ENCODE measurements at regions not wholly inside any gene's neighbourhood (a gene's known extent, or its start where the extent isn't known, plus 50 kb on each side); places are given as distances from the start of the nearest gene placed in this dataset.

DNA sequence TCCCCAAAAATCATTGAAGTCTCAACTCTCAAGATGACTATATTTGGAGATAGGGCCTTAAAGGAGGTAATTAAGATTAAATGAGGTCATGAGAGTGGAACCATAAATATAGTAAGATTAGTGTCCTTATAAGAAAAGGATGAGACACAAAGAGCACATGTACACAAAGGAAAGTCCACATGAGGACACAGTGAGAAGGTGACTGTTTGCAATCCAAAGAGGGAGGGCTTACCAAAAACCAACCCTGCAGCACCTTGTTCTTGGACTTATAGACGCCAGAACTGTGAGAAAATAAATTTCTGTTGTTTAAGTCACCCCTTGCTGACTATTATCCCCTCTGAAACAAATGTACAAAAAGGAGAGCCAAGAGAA is 150.4 kb upstream of the SMLR1 start:
- no peaks in the 10 kb centered on the region for H3K9me3 ChIP-seq (replicated peaks; ENCODE audit: control insufficient read depth, insufficient read depth, low read length)
- TF ChIP-seq POLR2AphosphoS5 (IDR thresholded peaks at IDR 0.05; ENCODE audit: insufficient read depth, low read depth, low read length), result no peak
- TF ChIP-seq EZH2 (IDR thresholded peaks at IDR 0.05; ENCODE audit: borderline replicate concordance, low read depth, low read length, severe bottlenecking), result no peak
- TF ChIP-seq, protein P1, sequence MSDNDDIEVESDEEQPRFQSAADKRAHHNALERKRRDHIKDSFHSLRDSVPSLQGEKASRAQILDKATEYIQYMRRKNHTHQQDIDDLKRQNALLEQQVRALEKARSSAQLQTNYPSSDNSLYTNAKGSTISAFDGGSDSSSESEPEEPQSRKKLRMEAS (IDR thresholded peaks at IDR 0.05; ENCODE audit: insufficient read depth, insufficient read length), result no peak
- TF ChIP-seq JUN (IDR thresholded peaks at IDR 0.05; ENCODE audit: borderline replicate concordance, insufficient read depth, insufficient read length, low read depth), result no peak
- no peak for TF ChIP-seq POLR2A (IDR thresholded peaks at IDR 0.05; ENCODE audit: low read depth, low read length)
- TF ChIP-seq MYC (IDR thresholded peaks at IDR 0.05; ENCODE audit: low read depth, low read length), result no peak
- no peak for TF ChIP-seq GATA2 (IDR thresholded peaks at IDR 0.05; ENCODE audit: insufficient read depth, insufficient read length, low read depth, low read length)
- TF ChIP-seq, protein P2, sequence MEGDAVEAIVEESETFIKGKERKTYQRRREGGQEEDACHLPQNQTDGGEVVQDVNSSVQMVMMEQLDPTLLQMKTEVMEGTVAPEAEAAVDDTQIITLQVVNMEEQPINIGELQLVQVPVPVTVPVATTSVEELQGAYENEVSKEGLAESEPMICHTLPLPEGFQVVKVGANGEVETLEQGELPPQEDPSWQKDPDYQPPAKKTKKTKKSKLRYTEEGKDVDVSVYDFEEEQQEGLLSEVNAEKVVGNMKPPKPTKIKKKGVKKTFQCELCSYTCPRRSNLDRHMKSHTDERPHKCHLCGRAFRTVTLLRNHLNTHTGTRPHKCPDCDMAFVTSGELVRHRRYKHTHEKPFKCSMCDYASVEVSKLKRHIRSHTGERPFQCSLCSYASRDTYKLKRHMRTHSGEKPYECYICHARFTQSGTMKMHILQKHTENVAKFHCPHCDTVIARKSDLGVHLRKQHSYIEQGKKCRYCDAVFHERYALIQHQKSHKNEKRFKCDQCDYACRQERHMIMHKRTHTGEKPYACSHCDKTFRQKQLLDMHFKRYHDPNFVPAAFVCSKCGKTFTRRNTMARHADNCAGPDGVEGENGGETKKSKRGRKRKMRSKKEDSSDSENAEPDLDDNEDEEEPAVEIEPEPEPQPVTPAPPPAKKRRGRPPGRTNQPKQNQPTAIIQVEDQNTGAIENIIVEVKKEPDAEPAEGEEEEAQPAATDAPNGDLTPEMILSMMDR (IDR thresholded peaks at IDR 0.05; ENCODE audit: extremely low read depth in 1 of 2, insufficient read depth in 1 of 2, low read depth in 1 of 2, low read length in 2 of 2), result no peak
- no peak for TF ChIP-seq FOS (IDR thresholded peaks at IDR 0.05; ENCODE audit: borderline replicate concordance, insufficient read depth, low read length)
- H3K9ac ChIP-seq (replicated peaks; ENCODE audit: extremely low read depth, insufficient read depth, low read length), result no peak overlapping the region
- H2AFZ ChIP-seq (ENCODE audit: low read depth, low read length), result no peak overlapping the region
- ChIA-PET CTCF (interaction anchor here (1.6 to 2.6 kb wide), 3 partner anchors 21 to 311 kb away, joined by 4 to 17 read pairs (median 12); partner anchors contain the start of gene TMEM200A), POLR2A (no interaction called here)
- no peak overlapping the region for H3K4me3 ChIP-seq (replicated peaks in 1 of 3; ENCODE audit: insufficient read depth in 1 of 3, low read depth in 1 of 3, low read length in 3 of 3)
- H3K9me1 ChIP-seq (replicated peaks; ENCODE audit: control insufficient read depth, extremely low read depth, insufficient read depth, low read length), result peaks cover 2% of the 10 kb centered on the region
- FAIRE-seq (no peak), DNase-seq (ENCODE audit: low read depth, low spot score) (no peak)
- BruUV-seq (replicated peaks), result no TSS peak
- intact Hi-C loops (cut with micrococcal nuclease) (no loop called here), dilution Hi-C loops (cut with MboI; ENCODE audit: extremely low pct_ligation_motif_present, low sequenced_read_pairs) (no loop called here)
- H3K4me1 ChIP-seq (ENCODE audit: control insufficient read depth, extremely low read depth, insufficient read depth, low read length), result peaks cover 17% of the 10 kb centered on the region
- H4K20me1 ChIP-seq (replicated peaks; ENCODE audit: control insufficient read depth, extremely low read depth, insufficient read depth, low read length), result no peaks in the 10 kb centered on the region
- H3K27me3 ChIP-seq (ENCODE audit: control insufficient read depth in 2 of 2, insufficient read depth in 2 of 2, low read length in 2 of 2), result no peaks in the 10 kb centered on the region
- no peak overlapping the region for H3K27ac ChIP-seq (ENCODE audit: insufficient read depth, low read depth, low read length)
- no peaks in the 10 kb centered on the region for H3K36me3 ChIP-seq (ENCODE audit: control insufficient read depth in 2 of 2, extremely low read depth in 1 of 2, insufficient read depth in 2 of 2, low read length in 2 of 2)
- H3K4me2 ChIP-seq (ENCODE audit: insufficient read depth, low read length), result no peak overlapping the region
- H3K79me2 ChIP-seq (ENCODE audit: control insufficient read depth, insufficient read depth, low read length), result no peaks in the 10 kb centered on the region

All from endothelial cell of umbilical vein (primary cell).